Caco-2 (cell line): ENCODE measurements at regions not wholly inside any gene's neighbourhood (a gene's known extent, or its start where the extent isn't known, plus 50 kb on each side); places are given as distances from the start of the nearest gene placed in this dataset.

Experiments
- BruUV-seq: library from RNA; stranded (reverse); fragments of 400-500 nt; replicated peaks from 2 replicates; lab custom pipeline; 2021; lab: Mats Ljungman, UMichigan
- CTCF ChIA-PET: fragments of 300-600 bp; sonication (Branson Sonifier 250); formaldehyde crosslinking; loops from one replicate; lab custom pipeline; 2022; ENCODE audit warnings: antibody characterized with exemption; lab: Charles Lee
- POLR2A ChIA-PET: fragments of 300-600 bp; sonication (Branson Sonifier 250); formaldehyde crosslinking; loops from one replicate; lab custom pipeline; 2022; ENCODE audit warnings: antibody characterized with exemption; lab: Charles Lee
- DNase-seq, 2 experiments: peaks; one replicate each; pipeline versions ENCODE4 v3.0.0 to v3.0.0-alpha.2; 2020 to 2022
- H3K27me3 ChIP-seq: replicated peaks from 2 replicates; pipeline ENCODE4 v1.6.0; 2011; ENCODE audit warnings: low read length; ENCODE audit not compliant: control insufficient read depth, insufficient read depth
- H3K36me3 ChIP-seq: 2 replicates; pipeline ENCODE4 v1.5.1; 2011; ENCODE audit warnings: low read length; ENCODE audit not compliant: control insufficient read depth, insufficient read depth
- H3K4me1 ChIP-seq: fragments of 250-450 bp; sonication (Bioruptor Pico); 2 replicates; pipeline ENCODE4 v1.5.1; 2020; ENCODE audit warnings: mild to moderate bottlenecking
- H3K4me3 ChIP-seq: 2 replicates; pipeline ENCODE4 v1.5.1; 2011; ENCODE audit warnings: low read depth, mild to moderate bottlenecking, control low read depth, low read length
- H3K9me3 ChIP-seq: fragments of 250-450 bp; sonication (Bioruptor Pico); 2 replicates; pipeline ENCODE4 v1.5.1; 2020; ENCODE audit warnings: mild to moderate bottlenecking, moderate library complexity
- H3K27ac Mint-ChIP-seq: one replicate; pipeline ENCODE4 v1.8.0; 2022; ENCODE audit warnings: mixed read lengths; ENCODE audit not compliant: unreplicated experiment
- H3K27me3 Mint-ChIP-seq: one replicate; pipeline ENCODE4 v1.8.0; 2022; ENCODE audit warnings: mixed read lengths; ENCODE audit not compliant: insufficient read depth, unreplicated experiment
- H3K36me3 Mint-ChIP-seq: one replicate; pipeline ENCODE4 v1.8.0; 2022; ENCODE audit warnings: mild to moderate bottlenecking, mixed read lengths; ENCODE audit not compliant: insufficient read depth, unreplicated experiment
- H3K4me1 Mint-ChIP-seq: one replicate; pipeline ENCODE4 v1.8.0; 2022; ENCODE audit warnings: low read depth, mixed read lengths; ENCODE audit not compliant: unreplicated experiment
- H3K4me3 Mint-ChIP-seq: one replicate; pipeline ENCODE4 v1.8.0; 2022; ENCODE audit warnings: mild to moderate bottlenecking, moderate library complexity, mixed read lengths; ENCODE audit not compliant: unreplicated experiment
- H3K9me3 Mint-ChIP-seq: one replicate; pipeline ENCODE4 v1.8.0; 2022; ENCODE audit warnings: mixed read lengths; ENCODE audit not compliant: unreplicated experiment
- intact Hi-C: fragments of 100-400 bp; cut with micrococcal nuclease; formaldehyde crosslinking; loops from one replicate; pipeline ENCODE4 v1.10.0; 2022; ENCODE audit not compliant: unreplicated experiment
- TF ChIP-seq, protein P1 (sequence below), 2 experiments: fragments of 200-600 bp in 1 of 2; IDR thresholded peaks; 1 replicate in 1 of 2; 2 replicates in 1 of 2; pipeline versions ENCODE4 v1.5.1 to v1.8.0; 2011 to 2022; ENCODE audit warnings: antibody characterized with exemption in 1 of 2, control low read depth in 1 of 2, inconsistent platforms in 1 of 2, low read depth in 1 of 2, low read length in 1 of 2, mild to moderate bottlenecking in 1 of 2, moderate library complexity in 1 of 2; ENCODE audit not compliant: insufficient read depth in 1 of 2, severe bottlenecking in 1 of 2, unreplicated experiment in 1 of 2

GRCh38 chr11:83403691-83404389 is 117.7 kb upstream of the CCDC90B start:
- DNase-seq, result no peak
- Mint-ChIP-seq H3K4me1 (no peaks in the 10 kb centered on the region), H3K4me3 (no peak overlapping the region), H3K36me3 (no peaks in the 10 kb centered on the region), H3K27me3 (no peaks in the 10 kb centered on the region), H3K27ac (no peak overlapping the region), H3K9me3 (no peaks in the 10 kb centered on the region)
- Histone ChIP-seq H3K36me3 (no peaks in the 10 kb centered on the region), H3K4me3 (no peak overlapping the region), H3K27me3 (no peaks in the 10 kb centered on the region; the same call in 1 of the 2 replicates), H3K9me3 (0 out of 2 replicates have a peak, but pooled peaks cover 3% of the 10 kb centered on the region), H3K4me1 (no peaks in the 10 kb centered on the region)
- TF ChIP-seq, protein P1, sequence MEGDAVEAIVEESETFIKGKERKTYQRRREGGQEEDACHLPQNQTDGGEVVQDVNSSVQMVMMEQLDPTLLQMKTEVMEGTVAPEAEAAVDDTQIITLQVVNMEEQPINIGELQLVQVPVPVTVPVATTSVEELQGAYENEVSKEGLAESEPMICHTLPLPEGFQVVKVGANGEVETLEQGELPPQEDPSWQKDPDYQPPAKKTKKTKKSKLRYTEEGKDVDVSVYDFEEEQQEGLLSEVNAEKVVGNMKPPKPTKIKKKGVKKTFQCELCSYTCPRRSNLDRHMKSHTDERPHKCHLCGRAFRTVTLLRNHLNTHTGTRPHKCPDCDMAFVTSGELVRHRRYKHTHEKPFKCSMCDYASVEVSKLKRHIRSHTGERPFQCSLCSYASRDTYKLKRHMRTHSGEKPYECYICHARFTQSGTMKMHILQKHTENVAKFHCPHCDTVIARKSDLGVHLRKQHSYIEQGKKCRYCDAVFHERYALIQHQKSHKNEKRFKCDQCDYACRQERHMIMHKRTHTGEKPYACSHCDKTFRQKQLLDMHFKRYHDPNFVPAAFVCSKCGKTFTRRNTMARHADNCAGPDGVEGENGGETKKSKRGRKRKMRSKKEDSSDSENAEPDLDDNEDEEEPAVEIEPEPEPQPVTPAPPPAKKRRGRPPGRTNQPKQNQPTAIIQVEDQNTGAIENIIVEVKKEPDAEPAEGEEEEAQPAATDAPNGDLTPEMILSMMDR (IDR thresholded peaks at IDR 0.05; ENCODE audit: insufficient read depth in 1 of 2, low read depth in 1 of 2, low read length in 1 of 2, severe bottlenecking in 1 of 2, unreplicated experiment in 1 of 2), result no peak
- ChIA-PET POLR2A (no interaction called here), CTCF (interaction anchor here (1.0 kb wide), 1 partner anchor 11 kb away, joined by 3 read pairs; no protein-coding TSS in a partner anchor)
- no TSS peak for BruUV-seq
- intact Hi-C loops, result no loop called here

- Mint-ChIP-seq H3K9me3 (no peaks in the 10 kb centered on the region), H3K4me3 (no peak overlapping the region), H3K27me3 (no peaks in the 10 kb centered on the region), H3K36me3 (no peaks in the 10 kb centered on the region), H3K4me1 (no peaks in the 10 kb centered on the region), H3K27ac (no peak overlapping the region)
- BruUV-seq, result no TSS peak
- ChIA-PET CTCF (interaction anchor here (0.6 kb wide), 1 partner anchor 819 kb away, joined by 5 read pairs; no protein-coding TSS in a partner anchor), POLR2A (no interaction called here)
- no peaks in the 10 kb centered on the region; the same call in 1 of the 2 replicates for H3K27me3 ChIP-seq
- intact Hi-C loops, result no loop called here
- H3K4me3 ChIP-seq, result no peak overlapping the region
- DNase-seq, result no peak
- no peaks in the 10 kb centered on the region for H3K4me1 ChIP-seq
- TF ChIP-seq, protein P1 (IDR thresholded peaks at IDR 0.05; ENCODE audit: insufficient read depth in 1 of 2, low read depth in 1 of 2, low read length in 1 of 2, severe bottlenecking in 1 of 2, unreplicated experiment in 1 of 2), result no peak
- H3K9me3 ChIP-seq, result 0 out of 2 replicates have a peak, but pooled peaks cover 3% of the 10 kb centered on the region
- H3K36me3 ChIP-seq, result no peaks in the 10 kb centered on the region
These were observed 115.5 kb upstream of the CCDC90B start for GRCh38 chr11:83401506-83402225.

DNA sequence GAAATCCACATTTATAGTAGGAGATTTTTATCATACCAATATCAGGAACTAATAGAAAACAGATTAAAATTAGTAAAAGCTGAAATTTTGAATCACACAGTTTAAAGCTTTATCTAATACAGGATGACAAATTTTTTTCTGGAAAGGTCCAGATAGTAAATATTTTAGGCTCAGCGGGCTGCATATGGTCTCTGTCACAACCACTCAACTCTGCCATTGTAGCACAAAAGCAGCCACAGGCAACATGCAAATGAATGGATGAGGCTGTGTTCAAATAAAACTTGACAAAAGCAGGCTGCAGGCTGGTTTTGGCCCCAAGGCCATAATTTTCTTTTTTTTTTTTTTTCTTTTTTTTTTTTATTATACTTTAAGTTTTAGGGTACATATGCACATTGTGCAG is 108.2 kb upstream of the CCDC90B start:
- TF ChIP-seq, protein P1 (IDR thresholded peaks at IDR 0.05; ENCODE audit: insufficient read depth in 1 of 2, low read depth in 1 of 2, low read length in 1 of 2, severe bottlenecking in 1 of 2, unreplicated experiment in 1 of 2), result no peak
- Mint-ChIP-seq H3K36me3 (no peaks in the 10 kb centered on the region), H3K27ac (no peak overlapping the region), H3K27me3 (no peaks in the 10 kb centered on the region), H3K4me3 (no peak overlapping the region), H3K9me3 (peaks cover 10% of the 10 kb centered on the region), H3K4me1 (no peaks in the 10 kb centered on the region)
- 0 out of 2 replicates have a peak, but pooled peaks cover 3% of the 10 kb centered on the region for H3K9me3 ChIP-seq
- DNase-seq, result no peak
- H3K27me3 ChIP-seq, result no peaks in the 10 kb centered on the region
- ChIA-PET CTCF (no interaction called here), POLR2A (no interaction called here)
- BruUV-seq, result no TSS peak
- no peaks in the 10 kb centered on the region for H3K4me1 ChIP-seq
- no peaks in the 10 kb centered on the region for H3K36me3 ChIP-seq
- H3K4me3 ChIP-seq, result no peak overlapping the region
- intact Hi-C loops, result no loop called here
